OCI-LY3 (cell line): ENCODE measurements at regions not wholly inside any gene's neighbourhood (a gene's known extent, or its start where the extent isn't known, plus 50 kb on each side); places are given as distances from the start of the nearest gene placed in this dataset.

ENCODE experiments used
- H2AFZ ChIP-seq: fragments of 200-600, 300-600 bp; shearing (Covaris generic); 2 replicates; pipeline ENCODE4 v1.6.0; 2014; ENCODE audit warnings: antibody characterized with exemption, low read depth, low read length
- H3K27ac ChIP-seq: fragments of 200-600, 300-600 bp; sonication (generic); 2 replicates; pipeline ENCODE4 v1.5.1; 2014; ENCODE audit warnings: mild to moderate bottlenecking, low read length, moderate library complexity, mixed read lengths
- H3K27me3 ChIP-seq: fragments of 200-600, 300-600 bp; sonication (generic); 2 replicates; pipeline ENCODE4 v1.6.1; 2014; ENCODE audit warnings: low read depth, low read length, mixed read lengths
- H3K36me3 ChIP-seq: fragments of 200-600, 300-600 bp; sonication (generic); replicated peaks from 2 replicates; pipeline ENCODE3; 2014; ENCODE audit warnings: low read depth, low read length, mixed read lengths
- H3K4me1 ChIP-seq: fragments of 300-600, 200-600 bp; sonication (generic); 2 replicates; pipeline ENCODE4 v1.6.1; 2014; ENCODE audit warnings: low read length, mixed read lengths
- H3K4me2 ChIP-seq: fragments of 200-600, 300-600 bp; sonication (generic); 2 replicates; pipeline ENCODE4 v1.6.1; 2014; ENCODE audit warnings: low read length, mixed read lengths
- H3K4me3 ChIP-seq: fragments of 300-600, 200-600 bp; sonication (generic); 2 replicates; pipeline ENCODE4 v1.5.1; 2014; ENCODE audit warnings: antibody characterized with exemption, mild to moderate bottlenecking, low read length, moderate library complexity
- H3K79me2 ChIP-seq: fragments of 300-600, 200-600 bp; shearing (Covaris generic); 2 replicates; pipeline ENCODE4 v1.6.1; 2014; ENCODE audit warnings: mild to moderate bottlenecking, low read length, mixed read lengths
- H3K9ac ChIP-seq: fragments of 300-600, 200-600 bp; shearing (Covaris generic); 2 replicates; pipeline ENCODE4 v1.6.0; 2014; ENCODE audit warnings: mild to moderate bottlenecking, low read length, moderate library complexity
- H3K9me3 ChIP-seq: fragments of 200-600, 300-600 bp; shearing (Covaris generic); 2 replicates; pipeline ENCODE4 v1.6.1; 2014; ENCODE audit warnings: low read length, mixed read lengths; ENCODE audit not compliant: insufficient read depth
- H4K20me1 ChIP-seq: fragments of 200-600, 300-600 bp; sonication (generic); 2 replicates; pipeline ENCODE4 v1.6.1; 2016; ENCODE audit warnings: low read length, mixed read lengths; ENCODE audit not compliant: insufficient read depth
- CTCF ChIP-seq: fragments of 200-600, 300-600 bp; sonication (generic); IDR thresholded peaks from 2 replicates; pipeline ENCODE4 v1.5.1; 2014; ENCODE audit warnings: antibody characterized with exemption, low read length, low read depth
- EZH2phosphoT487 ChIP-seq: fragments of 200-600 bp; shearing (Covaris generic); IDR thresholded peaks from 2 replicates; pipeline ENCODE4 v1.6.1; 2018; ENCODE audit warnings: antibody characterized with exemption, mixed run types, low read depth

GRCh38 chr14:71574976-71575375, 357.3 kb upstream of the RGS6 start:
- H3K27me3 ChIP-seq, result no peaks in the 10 kb centered on the region
- no peak overlapping the region for H2AFZ ChIP-seq
- H3K4me3 ChIP-seq, result no peak overlapping the region
- peaks cover 15% of the 10 kb centered on the region for H3K4me1 ChIP-seq
- no peak overlapping the region for H3K27ac ChIP-seq
- H3K79me2 ChIP-seq, result no peaks in the 10 kb centered on the region
- H3K9ac ChIP-seq, result no peak overlapping the region
- H3K9me3 ChIP-seq, result no peaks in the 10 kb centered on the region
- H4K20me1 ChIP-seq, result no peaks in the 10 kb centered on the region
- no peaks in the 10 kb centered on the region for H3K36me3 ChIP-seq
- no peak overlapping the region for H3K4me2 ChIP-seq
- TF ChIP-seq EZH2phosphoT487 (no peak), CTCF (no peak)

GRCh38 chr14:71576472-71576871, 355.8 kb upstream of the RGS6 start:
- Histone ChIP-seq H3K9ac (no peak overlapping the region), H3K27me3 (no peaks in the 10 kb centered on the region), H3K4me1 (peaks cover 15% of the 10 kb centered on the region), H3K4me3 (no peak overlapping the region), H2AFZ (no peak overlapping the region), H3K4me2 (no peak overlapping the region), H3K9me3 (no peaks in the 10 kb centered on the region), H3K36me3 (no peaks in the 10 kb centered on the region), H3K27ac (no peak overlapping the region), H4K20me1 (no peaks in the 10 kb centered on the region), H3K79me2 (no peaks in the 10 kb centered on the region)
- TF ChIP-seq CTCF (no peak), EZH2phosphoT487 (no peak)

- Histone ChIP-seq H3K4me3 (no peak overlapping the region), H3K36me3 (no peaks in the 10 kb centered on the region), H4K20me1 (no peaks in the 10 kb centered on the region), H3K79me2 (no peaks in the 10 kb centered on the region), H3K4me1 (peaks cover 15% of the 10 kb centered on the region), H3K9ac (no peak overlapping the region; the same call in 1 of the 2 replicates), H3K27ac (no peak overlapping the region), H3K9me3 (no peaks in the 10 kb centered on the region), H2AFZ (no peak overlapping the region), H3K4me2 (no peak overlapping the region), H3K27me3 (no peaks in the 10 kb centered on the region)
- TF ChIP-seq EZH2phosphoT487, result no peak
- no peak for TF ChIP-seq CTCF
These were observed 352.9 kb upstream of the RGS6 start for GRCh38 chr14:71579331-71579730.

GRCh38 chr14:71582705-71583104, 349.5 kb upstream of the RGS6 start:
- no peak overlapping the region for H3K4me2 ChIP-seq
- H2AFZ ChIP-seq, result no peak overlapping the region
- H4K20me1 ChIP-seq, result no peaks in the 10 kb centered on the region
- TF ChIP-seq EZH2phosphoT487 (no peak), CTCF (no peak)
- H3K4me1 ChIP-seq, result peaks cover 15% of the 10 kb centered on the region
- no peak overlapping the region for H3K9ac ChIP-seq
- H3K79me2 ChIP-seq, result no peaks in the 10 kb centered on the region
- H3K27ac ChIP-seq, result no peak overlapping the region
- H3K27me3 ChIP-seq, result no peaks in the 10 kb centered on the region
- no peaks in the 10 kb centered on the region for H3K9me3 ChIP-seq
- no peak overlapping the region for H3K4me3 ChIP-seq
- no peaks in the 10 kb centered on the region for H3K36me3 ChIP-seq
